ENCODE measurements at regions not wholly inside any gene's neighbourhood (a gene's known extent, or its start where the extent isn't known, plus 50 kb on each side); places are given as distances from the start of the nearest gene placed in this dataset.
"Not testable (repeated sequence)": the region's sequence is repeated elsewhere in the genome, so short reads cannot be mapped to it uniquely, and the experiment has no call there.

- Histone ChIP-seq H3K9me3 (ENCODE audit: low read depth, low read length) (no peaks in the 10 kb centered on the region), H3K4me3 (no peak overlapping the region), H3K36me3 (ENCODE audit: insufficient read depth, low read length) (no peaks in the 10 kb centered on the region), H3K9ac (ENCODE audit: insufficient read length) (no peak overlapping the region), H3K27ac (no peak overlapping the region)
- TF ChIP-seq FOXP2 (optimal IDR thresholded peaks at IDR 0.05; ENCODE audit: control extremely low read depth, extremely low read length, insufficient read depth) (no peak), POLR2AphosphoS5 (IDR thresholded peaks at IDR 0.05; ENCODE audit: borderline replicate concordance, low read depth, low read length) (no peak), EZH2 (IDR thresholded peaks at IDR 0.05) (no peak)
- no peak for DNase-seq (ENCODE audit: low read depth, low spot score)
Measured at GRCh38 chr1:74908131-74908530, 175.2 kb downstream of the TYW3 start.

GRCh38 chr1:74908797-74909196, 175.8 kb downstream of the TYW3 start:
- H3K27ac ChIP-seq: no peak overlapping the region
- no peak for TF ChIP-seq POLR2AphosphoS5 (IDR thresholded peaks at IDR 0.05; ENCODE audit: borderline replicate concordance, low read depth, low read length)
- TF ChIP-seq FOXP2 (optimal IDR thresholded peaks at IDR 0.05; ENCODE audit: control extremely low read depth, extremely low read length, insufficient read depth): no peak
- no peak for TF ChIP-seq EZH2 (IDR thresholded peaks at IDR 0.05)

GRCh38 chr1:74913978-74914377, 181.0 kb downstream of the TYW3 start:
- Histone ChIP-seq H3K9ac (ENCODE audit: insufficient read length) (no peak overlapping the region), H3K36me3 (ENCODE audit: insufficient read depth, low read length) (no peaks in the 10 kb centered on the region), H3K4me3 (no peak overlapping the region), H3K9me3 (ENCODE audit: low read depth, low read length) (no peaks in the 10 kb centered on the region), H3K27ac (no peak overlapping the region)
- no peak for DNase-seq (ENCODE audit: low read depth, low spot score)
- TF ChIP-seq FOXP2 (optimal IDR thresholded peaks at IDR 0.05; ENCODE audit: control extremely low read depth, extremely low read length, insufficient read depth) (no peak), POLR2AphosphoS5 (IDR thresholded peaks at IDR 0.05; ENCODE audit: borderline replicate concordance, low read depth, low read length) (no peak), EZH2 (IDR thresholded peaks at IDR 0.05) (no peak)

More at GRCh38 chr1:74908797-74909196, 175.8 kb downstream of the TYW3 start:
- no peak for DNase-seq (ENCODE audit: low read depth, low spot score)
- Histone ChIP-seq H3K36me3 (ENCODE audit: insufficient read depth, low read length) (no peaks in the 10 kb centered on the region), H3K9ac (ENCODE audit: insufficient read length) (no peak overlapping the region), H3K9me3 (ENCODE audit: low read depth, low read length) (no peaks in the 10 kb centered on the region), H3K4me3 (no peak overlapping the region)

GRCh38 chr1:74933500-74933899, 200.5 kb downstream of the TYW3 start:
- Histone ChIP-seq H3K36me3 (ENCODE audit: insufficient read depth, low read length) (no peaks in the 10 kb centered on the region), H3K9ac (ENCODE audit: insufficient read length) (no peak overlapping the region), H3K4me3 (no peak overlapping the region), H3K27ac (no peak overlapping the region), H3K9me3 (ENCODE audit: low read depth, low read length) (no peaks in the 10 kb centered on the region)
- no peak for DNase-seq (ENCODE audit: low read depth, low spot score)
- TF ChIP-seq POLR2AphosphoS5 (IDR thresholded peaks at IDR 0.05; ENCODE audit: borderline replicate concordance, low read depth, low read length): no peak
- TF ChIP-seq EZH2 (IDR thresholded peaks at IDR 0.05): no peak
- no peak for TF ChIP-seq FOXP2 (optimal IDR thresholded peaks at IDR 0.05; ENCODE audit: control extremely low read depth, extremely low read length, insufficient read depth)

GRCh38 chr1:74935446-74935845, 198.7 kb upstream of the LHX8 start:
- no peak overlapping the region for H3K4me3 ChIP-seq
- TF ChIP-seq EZH2 (IDR thresholded peaks at IDR 0.05) (no peak), FOXP2 (optimal IDR thresholded peaks at IDR 0.05; ENCODE audit: control extremely low read depth, extremely low read length, insufficient read depth) (no peak), POLR2AphosphoS5 (IDR thresholded peaks at IDR 0.05; ENCODE audit: borderline replicate concordance, low read depth, low read length) (no peak)
- no peaks in the 10 kb centered on the region for H3K36me3 ChIP-seq (ENCODE audit: insufficient read depth, low read length)
- DNase-seq (ENCODE audit: low read depth, low spot score): no peak
- H3K27ac ChIP-seq: no peak overlapping the region
- no peak overlapping the region for H3K9ac ChIP-seq (ENCODE audit: insufficient read length)
- no peaks in the 10 kb centered on the region for H3K9me3 ChIP-seq (ENCODE audit: low read depth, low read length)

- DNase-seq (ENCODE audit: low read depth, low spot score): no peak
- Histone ChIP-seq H3K9ac (ENCODE audit: insufficient read length) (no peak overlapping the region), H3K36me3 (ENCODE audit: insufficient read depth, low read length) (no peaks in the 10 kb centered on the region), H3K4me3 (no peak overlapping the region), H3K9me3 (ENCODE audit: low read depth, low read length) (no peaks in the 10 kb centered on the region), H3K27ac (no peak overlapping the region)
- TF ChIP-seq FOXP2 (optimal IDR thresholded peaks at IDR 0.05; ENCODE audit: control extremely low read depth, extremely low read length, insufficient read depth) (no peak), POLR2AphosphoS5 (IDR thresholded peaks at IDR 0.05; ENCODE audit: borderline replicate concordance, low read depth, low read length) (no peak), EZH2 (IDR thresholded peaks at IDR 0.05) (no peak)
Measured at GRCh38 chr1:74937176-74937575, 197.0 kb upstream of the LHX8 start.

GRCh38 chr1:74943046-74943445, 191.1 kb upstream of the LHX8 start:
- Histone ChIP-seq H3K36me3 (ENCODE audit: insufficient read depth, low read length) (no peaks in the 10 kb centered on the region), H3K9me3 (ENCODE audit: low read depth, low read length) (no peaks in the 10 kb centered on the region), H3K27ac (no peak overlapping the region), H3K4me3 (no peak overlapping the region), H3K9ac (ENCODE audit: insufficient read length) (no peak overlapping the region)
- DNase-seq (ENCODE audit: low read depth, low spot score): no peak
- TF ChIP-seq POLR2AphosphoS5 (IDR thresholded peaks at IDR 0.05; ENCODE audit: borderline replicate concordance, low read depth, low read length): no peak
- no peak for TF ChIP-seq EZH2 (IDR thresholded peaks at IDR 0.05)
- TF ChIP-seq FOXP2 (optimal IDR thresholded peaks at IDR 0.05; ENCODE audit: control extremely low read depth, extremely low read length, insufficient read depth): no peak

GRCh38 chr1:74946388-74946787, 187.8 kb upstream of the LHX8 start:
- Histone ChIP-seq H3K9ac (ENCODE audit: insufficient read length) (no peak overlapping the region), H3K36me3 (ENCODE audit: insufficient read depth, low read length) (no peaks in the 10 kb centered on the region), H3K9me3 (ENCODE audit: low read depth, low read length) (no peaks in the 10 kb centered on the region), H3K27ac (no peak overlapping the region), H3K4me3 (no peak overlapping the region)
- TF ChIP-seq FOXP2 (optimal IDR thresholded peaks at IDR 0.05; ENCODE audit: control extremely low read depth, extremely low read length, insufficient read depth): no peak
- no peak for DNase-seq (ENCODE audit: low read depth, low spot score)

- H3K9me3 ChIP-seq (ENCODE audit: low read depth, low read length): not testable (repeated sequence)
Measured at GRCh38 chr1:74949348-74949747, 184.8 kb upstream of the LHX8 start.

GRCh38 chr1:74951981-74952380, 182.2 kb upstream of the LHX8 start:
- not testable (repeated sequence) for H3K9ac ChIP-seq (ENCODE audit: insufficient read length); DNase-seq (ENCODE audit: low read depth, low spot score); H3K27ac ChIP-seq; H3K36me3 ChIP-seq (ENCODE audit: insufficient read depth, low read length); H3K4me3 ChIP-seq; H3K9me3 ChIP-seq (ENCODE audit: low read depth, low read length)

More at GRCh38 chr1:74949348-74949747, 184.8 kb upstream of the LHX8 start:
- not testable (repeated sequence) for H3K27ac ChIP-seq; H3K9ac ChIP-seq (ENCODE audit: insufficient read length); H3K36me3 ChIP-seq (ENCODE audit: insufficient read depth, low read length); DNase-seq (ENCODE audit: low read depth, low spot score); H3K4me3 ChIP-seq
